HG03558 (cell line): ENCODE measurements at regions not wholly inside any gene's neighbourhood (a gene's known extent, or its start where the extent isn't known, plus 50 kb on each side); places are given as distances from the start of the nearest gene placed in this dataset.
"Not testable (repeated sequence)": the region's sequence is repeated elsewhere in the genome, so short reads cannot be mapped to it uniquely, and the experiment has no call there.

Experiments used
- ATAC-seq: cut with Tn5 transposase; IDR thresholded peaks from one replicate; pipeline ENCODE4 v1.9.1; 2021; ENCODE audit warnings: moderate number of reproducible peaks; ENCODE audit not compliant: unreplicated experiment; ENCODE audit errors: extremely low read depth

DNA sequence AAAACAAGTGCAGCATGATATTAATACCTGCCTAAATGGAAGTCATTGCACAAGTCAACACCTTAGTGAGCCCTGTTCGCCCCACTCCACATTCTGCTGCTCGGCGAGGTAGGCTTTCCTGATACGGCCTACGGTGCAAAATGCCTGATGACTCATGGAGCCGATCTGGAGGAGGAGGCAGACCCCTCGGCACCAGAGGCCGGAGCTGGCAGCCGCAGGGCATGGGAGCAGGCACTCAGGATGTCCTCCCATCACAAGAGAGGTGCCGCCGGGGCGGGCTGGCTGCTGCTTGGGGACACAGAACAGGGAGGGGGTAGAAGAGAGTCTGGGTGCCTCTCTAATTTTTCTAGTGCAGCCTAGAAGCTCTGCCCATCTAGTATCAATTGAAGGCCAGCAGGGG, 418.5 kb upstream of the MGMT start:
- no peak for ATAC-seq

DNA sequence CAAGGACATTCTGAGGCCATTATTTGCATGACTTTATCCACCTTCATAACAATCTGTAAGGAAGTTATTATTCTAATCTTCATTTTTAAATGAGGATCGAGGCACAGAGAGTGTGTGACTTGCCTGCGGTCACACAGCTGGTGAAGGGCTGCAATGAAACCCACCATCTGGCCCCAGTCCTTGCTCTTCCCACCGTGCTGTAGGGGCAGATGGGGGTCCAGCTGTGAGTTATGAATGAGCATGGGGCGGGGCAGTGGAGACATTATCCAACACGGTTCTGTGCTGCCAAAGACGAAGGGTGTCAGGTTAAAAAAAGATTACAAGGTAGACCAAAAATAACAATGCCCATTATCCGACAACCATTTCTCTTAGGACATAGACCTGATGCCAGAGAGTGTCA, 417.5 kb upstream of the MGMT start:
- ATAC-seq = no peak

DNA sequence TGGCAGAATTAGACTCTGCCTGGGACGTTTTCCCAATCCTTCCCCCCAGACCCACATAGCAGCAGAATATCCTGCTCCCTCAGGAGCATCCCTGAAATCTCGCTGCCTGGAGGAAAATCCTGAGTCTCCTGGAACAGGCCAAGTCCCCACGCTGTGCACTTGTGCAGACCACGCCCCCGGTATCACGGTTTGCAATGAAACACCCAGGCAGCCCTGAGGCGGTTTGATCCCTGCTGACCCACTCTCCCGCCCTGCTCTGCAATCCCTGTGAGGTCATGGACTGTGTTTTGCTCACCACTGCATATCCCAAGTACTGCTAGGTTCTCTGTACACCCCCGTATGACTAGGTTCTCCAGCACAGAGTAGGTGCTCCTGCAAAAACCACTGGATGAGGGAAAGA, 411.8 kb upstream of the MGMT start:
- no peak for ATAC-seq

DNA sequence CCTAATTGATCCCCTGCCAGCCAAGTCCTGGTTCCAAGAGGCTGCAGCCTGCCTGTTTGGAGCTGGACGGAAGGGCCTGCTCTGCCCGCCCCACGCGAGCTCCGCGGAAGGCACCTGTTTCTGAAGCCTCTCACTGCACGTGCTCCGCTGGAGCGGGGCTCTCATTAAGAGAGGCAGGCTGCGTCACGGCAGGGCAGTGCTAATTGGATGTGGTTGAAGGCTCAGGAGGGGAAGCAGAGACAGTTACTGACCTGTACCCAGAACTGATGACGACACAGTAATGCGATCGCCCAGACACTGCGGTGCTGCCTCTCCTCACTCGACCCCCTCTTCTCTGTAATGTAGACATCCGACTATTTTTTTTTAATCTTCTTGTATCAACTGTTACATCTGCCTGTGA, 411.1 kb upstream of the MGMT start:
- no peak for ATAC-seq

DNA sequence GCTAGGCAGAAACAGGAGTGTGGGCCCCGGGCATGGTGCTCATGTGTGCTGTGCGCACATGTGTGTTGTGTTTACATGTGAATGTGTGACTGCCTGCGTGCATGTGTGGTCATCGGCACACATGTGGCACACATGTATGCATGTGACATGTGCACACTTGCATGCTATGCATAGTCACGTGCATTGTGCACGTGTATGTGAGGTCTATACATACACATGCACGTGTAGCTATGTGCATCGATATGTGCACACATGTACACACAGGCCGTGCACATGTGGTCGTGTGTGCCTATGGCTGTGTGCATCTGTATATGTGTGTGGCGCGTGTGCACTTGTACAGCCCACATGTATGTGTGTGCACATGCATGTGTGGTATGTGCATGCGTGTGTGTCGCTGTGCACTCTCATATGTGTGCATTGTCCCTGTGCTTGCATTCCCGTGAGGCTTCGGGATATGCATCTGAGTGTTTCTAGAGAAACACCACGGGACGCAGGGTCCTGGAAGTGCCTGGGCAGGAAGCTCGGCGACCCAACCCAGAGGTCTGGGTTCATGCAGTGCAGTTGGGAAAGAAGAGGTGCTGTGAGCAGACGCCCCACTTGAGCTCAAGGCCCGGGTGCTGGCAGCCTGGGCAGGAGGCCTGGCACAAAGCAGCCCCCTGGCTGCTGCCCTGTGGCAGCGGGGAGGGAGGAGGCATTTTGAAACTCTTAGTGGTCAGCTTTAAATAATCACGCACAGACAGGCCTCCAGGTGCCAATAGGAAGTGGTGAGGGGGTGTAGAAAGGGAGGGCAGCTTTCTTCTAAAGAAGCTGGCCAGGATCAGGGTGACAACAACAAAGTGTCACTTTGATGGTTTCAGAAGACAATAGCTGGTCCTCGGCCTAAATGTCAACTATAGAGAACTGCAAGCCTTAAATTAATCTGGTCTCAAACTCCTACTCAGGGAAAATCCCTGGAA, 410.0 kb upstream of the MGMT start:
- no peak for ATAC-seq

DNA sequence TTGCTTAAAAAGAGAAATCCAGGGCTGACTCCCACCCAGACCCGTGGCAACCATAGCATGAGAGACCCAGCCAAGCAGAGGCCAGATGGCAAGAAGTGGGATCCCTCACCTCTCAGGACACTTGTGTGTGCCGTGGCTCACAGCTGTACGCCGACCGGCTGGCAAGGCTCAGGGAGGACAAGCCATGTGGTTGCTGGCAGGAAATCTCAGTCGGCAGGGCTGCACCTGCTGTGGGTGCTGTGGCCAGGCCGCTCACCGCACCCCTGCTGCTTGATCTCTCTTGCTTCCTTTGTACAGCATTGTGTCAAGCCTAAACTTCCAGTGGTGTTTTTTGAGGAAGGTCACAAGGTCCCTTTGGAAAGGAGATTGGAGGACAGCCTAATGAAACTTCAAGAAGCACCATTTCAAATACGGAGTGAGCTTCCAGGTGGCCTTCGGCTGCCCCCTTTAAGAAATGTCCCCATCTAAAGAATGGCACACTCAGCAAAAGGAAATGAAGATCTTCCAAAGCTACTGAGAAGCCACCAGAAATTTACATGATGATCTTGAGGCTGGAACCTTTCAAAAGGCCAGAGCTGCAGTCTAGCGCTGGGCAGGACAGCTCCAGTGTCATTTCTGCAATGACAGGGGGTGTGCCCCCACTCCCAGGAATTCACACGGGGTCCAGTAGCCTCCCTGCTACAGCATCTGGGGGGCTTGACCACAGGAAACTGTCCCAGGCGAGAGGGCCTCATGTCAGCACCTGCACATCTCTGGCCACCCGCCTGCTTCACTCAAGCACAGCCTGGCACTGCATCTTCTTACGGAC, 409.0 kb upstream of the MGMT start:
- ATAC-seq = peak; percentile 69

DNA sequence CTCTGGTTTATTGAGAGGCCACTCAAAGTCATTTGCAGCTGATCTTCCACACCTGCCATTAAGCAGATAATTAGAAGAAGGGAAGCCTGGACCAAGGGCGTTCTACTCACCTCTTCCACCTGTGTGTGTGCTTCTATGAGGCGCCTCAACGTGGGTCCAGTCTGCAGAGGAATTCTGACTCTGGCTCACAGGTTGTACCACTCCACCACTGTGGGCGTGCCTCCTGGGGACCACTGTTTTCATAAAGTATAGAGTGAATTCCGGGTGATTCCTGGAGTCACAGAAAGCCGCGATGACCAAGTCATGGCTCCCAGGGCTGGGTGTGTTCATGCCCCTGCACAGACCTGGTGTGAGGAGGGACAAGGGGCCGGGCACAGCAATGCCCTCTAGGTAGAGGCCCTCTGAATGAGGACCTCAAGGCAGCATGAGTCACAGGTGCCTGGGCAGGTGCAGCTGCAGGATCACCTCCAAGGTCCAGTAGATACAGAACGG, 408.3 kb upstream of the MGMT start:
- ATAC-seq = no peak

DNA sequence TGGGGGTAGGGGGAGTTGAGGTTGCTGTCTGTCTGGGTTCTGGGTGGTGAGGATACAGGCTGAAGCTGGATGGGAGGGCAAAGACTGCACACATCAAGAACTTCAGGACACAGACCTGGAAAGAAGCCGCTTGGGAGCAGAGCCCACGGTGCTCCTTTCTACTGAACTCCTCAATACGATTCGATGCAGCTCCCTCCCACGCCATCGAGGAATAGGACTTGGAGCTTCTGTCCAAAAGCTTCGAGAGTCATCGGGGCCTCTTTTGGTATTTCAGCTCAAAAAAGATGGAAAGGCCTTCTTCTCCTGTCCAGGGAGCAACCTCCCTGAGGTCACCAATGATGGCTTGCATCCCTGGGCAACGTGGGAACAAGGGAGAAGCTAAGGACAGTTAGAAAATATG, 407.1 kb upstream of the MGMT start:
- no peak for ATAC-seq

DNA sequence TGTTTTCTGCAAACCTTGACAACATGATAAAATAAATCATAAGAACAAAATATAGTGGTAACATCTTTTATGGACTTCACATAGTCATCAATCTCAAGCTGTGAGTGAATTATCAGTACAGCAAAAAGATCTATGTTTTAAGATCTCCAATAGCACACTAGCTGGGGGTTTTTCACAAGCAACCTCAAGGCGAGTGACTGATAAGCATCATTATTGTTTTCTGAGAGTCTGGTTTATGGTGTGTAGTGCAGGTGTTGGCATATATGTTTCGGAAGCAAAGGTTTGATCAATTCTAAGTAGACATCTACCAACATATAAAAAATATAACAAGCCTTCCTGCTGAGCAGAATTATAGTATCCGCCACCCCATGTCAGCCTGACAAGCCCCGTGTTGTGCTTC, 403.8 kb upstream of the MGMT start:
- no peak for ATAC-seq

DNA sequence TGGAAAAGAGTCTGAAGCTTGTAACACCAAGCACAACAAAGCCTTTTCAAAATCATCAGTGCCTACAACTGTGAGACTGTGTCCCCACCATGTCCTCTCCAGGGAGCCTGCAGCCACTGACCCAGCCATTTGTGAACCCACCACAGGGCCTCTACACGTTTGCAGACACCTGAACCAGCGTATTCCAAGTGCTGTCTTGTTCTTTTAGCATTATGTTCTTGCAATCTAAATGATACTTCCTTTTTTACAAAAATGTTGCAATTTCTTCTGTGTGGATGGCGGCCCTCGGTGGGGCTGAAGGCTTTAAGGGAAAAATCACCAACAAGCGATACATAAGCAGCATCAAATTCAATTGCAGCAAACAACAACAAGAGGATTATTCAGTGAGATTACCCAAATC, 403.2 kb upstream of the MGMT start:
- no peak for ATAC-seq

DNA sequence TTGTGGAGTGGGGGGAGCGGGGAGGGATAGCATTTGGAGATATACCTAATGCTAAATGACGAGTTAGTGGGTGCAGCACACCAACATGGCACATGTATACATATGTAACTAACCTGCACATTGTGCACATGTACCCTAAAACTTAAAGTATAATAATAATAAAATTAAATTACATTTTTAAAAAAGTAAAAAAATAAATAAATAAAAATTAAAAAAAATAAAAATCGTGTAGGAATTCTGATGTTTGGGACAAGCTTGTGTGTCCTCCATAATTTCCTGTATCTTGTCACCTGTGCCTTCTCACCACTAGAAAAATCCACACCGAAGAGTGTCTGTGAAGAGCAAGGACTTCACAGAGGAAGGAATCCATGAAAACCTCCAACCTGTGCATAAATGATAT, 400.5 kb upstream of the MGMT start:
- not testable (repeated sequence) for ATAC-seq

DNA sequence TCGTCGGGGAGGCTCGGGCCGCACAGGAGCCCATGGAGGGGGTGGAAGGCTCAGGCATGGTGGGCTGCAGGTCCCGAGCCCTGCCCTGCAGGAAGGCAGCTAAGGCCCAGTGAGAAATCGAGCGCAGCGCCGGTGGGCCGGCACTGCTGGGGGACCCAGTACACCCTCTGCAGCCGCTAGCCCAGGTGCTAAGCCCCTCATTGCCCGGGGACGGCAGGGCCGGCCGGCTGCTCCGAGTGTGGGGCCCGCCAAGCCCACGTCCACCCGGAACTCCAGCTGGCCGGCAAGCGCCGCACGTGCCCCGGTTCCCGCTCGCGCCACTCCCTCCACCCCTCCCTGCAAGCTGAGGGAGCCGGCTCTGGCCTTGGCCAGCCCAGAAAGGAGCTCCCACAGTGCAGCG, 395.6 kb upstream of the MGMT start:
- not testable (repeated sequence) for ATAC-seq

DNA sequence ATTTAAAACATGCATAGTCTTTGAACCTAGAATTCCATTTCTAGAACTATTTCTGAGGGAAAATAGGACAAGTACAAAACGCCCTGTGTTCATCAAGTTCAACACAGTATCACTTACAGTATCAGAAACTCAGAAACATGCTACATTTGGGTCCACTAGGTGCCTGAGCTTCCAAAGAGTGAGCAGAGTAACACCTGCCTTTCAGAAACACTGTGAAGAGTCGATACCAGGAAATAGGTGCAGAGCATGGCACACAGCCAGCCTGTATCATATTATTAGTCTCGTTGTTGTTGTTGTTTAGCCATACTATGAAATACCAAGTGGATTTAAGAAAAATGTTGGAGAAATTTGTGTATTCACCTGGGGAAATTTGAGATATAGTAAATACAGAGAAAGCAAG, 392.1 kb upstream of the MGMT start:
- no peak for ATAC-seq

DNA sequence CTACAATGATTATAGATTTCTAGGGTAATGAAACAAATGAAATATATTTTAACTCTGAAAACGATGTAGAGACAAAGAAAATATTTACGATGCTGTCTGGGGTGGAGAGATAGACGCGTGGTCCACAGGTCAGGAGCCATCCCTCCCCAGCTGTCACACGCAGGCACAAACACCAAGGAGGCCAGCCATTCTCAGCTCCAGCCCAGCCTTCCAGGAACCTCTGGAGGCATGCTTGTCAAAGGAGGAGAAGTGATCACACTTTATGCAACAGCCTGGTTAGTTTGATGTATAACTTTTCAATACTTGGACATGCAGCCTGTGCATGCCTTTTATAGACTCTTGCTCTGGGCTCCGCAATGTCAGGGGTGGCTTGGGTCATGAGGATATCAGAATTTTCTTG, 391.5 kb upstream of the MGMT start:
- ATAC-seq = no peak

DNA sequence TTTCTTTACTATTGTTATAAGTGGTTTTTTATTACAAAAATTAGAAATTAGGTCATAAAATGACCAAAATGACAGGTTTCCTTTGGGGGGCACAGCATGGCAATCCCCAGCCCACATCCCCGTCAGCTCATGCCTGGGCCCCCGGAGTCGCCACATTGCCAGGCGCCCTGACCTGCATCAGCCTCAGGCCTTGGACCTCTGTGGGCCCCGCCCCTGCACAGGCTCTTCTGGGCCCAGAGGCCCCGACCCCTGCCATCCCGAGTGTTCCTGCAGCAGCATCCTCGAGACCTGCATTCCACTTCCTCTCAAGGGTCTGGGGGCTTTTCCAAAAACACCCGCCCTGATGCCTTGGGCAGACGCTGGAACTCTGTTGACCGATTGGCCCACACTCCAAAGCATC, 391.1 kb upstream of the MGMT start:
- no peak for ATAC-seq

DNA sequence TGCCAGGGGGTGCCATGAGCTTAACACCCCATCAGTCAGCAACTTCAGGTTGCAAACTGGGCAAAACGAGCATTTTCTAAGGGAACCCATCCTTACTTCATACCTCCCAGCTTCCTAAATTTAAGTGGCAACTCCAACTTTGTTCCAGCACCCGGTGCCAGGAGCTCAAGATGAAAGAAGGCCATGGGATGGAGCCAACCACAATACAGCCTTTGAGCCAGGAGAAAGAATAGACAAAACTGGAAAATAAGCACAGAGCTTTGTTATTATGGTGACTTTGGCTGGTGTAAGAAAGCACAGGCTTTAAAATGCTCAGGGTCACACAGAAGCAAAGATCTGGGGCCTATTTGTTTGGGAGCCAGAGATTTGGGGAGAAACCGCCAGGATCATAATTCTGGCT, 388.7 kb upstream of the MGMT start:
- no peak for ATAC-seq

DNA sequence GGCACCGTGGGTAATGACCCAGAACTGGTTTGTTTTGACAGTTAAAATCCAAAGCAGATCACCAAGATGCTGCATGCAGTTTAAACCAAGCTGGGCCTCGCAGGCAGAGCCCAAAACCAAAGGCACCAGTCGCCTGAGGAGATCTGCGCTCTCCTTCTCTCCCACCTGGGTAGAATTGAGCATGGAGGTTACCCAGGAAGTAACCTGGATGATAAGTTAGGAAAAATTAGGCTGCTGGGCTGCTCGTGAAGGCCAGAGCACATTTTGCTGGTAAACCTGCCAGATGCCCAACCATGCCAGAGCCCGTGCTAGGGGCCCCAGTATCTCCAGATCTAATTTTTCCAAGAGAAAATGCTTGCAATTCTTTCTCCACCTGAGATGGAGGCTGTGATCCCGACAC, 388.3 kb upstream of the MGMT start:
- ATAC-seq = no peak

DNA sequence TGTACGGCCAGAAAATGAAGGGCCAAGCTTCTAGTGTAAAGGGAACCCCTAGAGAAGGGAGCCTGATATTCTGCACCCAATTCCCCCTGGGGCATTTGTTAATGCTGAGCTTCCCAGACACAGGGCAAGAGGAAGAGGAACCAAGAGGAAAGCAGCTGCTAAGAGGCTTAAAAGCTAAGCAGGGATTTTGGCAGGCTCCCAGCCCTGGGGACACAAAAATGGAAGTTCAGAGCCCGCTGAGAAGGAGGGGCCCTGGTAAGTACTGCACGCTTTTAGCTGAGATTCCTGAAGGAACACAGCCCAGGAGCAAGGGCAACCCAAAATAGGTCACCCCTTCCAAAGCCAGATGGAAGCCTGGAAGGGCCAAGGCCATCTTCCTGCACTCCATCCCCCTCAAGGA, 387.3 kb upstream of the MGMT start:
- no peak for ATAC-seq

DNA sequence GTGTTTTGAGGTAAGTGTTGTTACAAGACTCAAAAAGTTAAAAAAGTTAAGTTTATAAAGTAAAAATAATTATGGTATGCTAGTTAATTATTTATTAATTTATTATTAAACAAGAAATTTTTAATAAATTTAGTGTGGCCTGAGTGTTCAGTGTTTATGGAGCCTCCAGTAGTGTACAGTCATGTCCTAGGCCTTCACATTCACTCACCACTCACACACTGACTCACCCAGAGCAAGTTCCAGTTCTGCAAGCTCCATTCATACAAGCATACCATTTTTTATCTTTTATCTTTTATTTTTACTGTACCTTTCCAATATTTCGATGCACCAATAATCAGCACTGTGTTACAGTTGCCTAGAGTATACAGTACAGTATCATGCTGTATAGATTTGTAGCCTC, 381.2 kb upstream of the MGMT start:
- no peak for ATAC-seq

DNA sequence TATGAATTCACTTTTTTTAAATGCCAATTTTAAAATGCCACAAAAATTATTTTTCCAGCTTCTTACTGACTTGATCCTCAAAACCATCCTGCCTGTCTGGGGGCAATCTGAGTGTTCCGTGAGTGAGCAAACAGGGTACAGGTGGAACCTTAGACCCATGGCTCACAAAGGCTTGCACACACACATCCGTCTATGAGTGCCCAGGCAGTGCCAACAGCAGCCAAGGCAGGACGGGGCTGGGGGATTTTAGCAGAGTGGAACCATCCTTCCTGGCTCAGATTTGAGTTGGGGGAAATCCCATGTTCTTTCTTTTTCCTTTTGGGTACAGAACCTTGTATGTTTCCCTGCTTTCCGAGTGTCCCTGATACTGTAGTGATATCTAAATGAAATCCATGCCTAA, 377.7 kb upstream of the MGMT start:
- no peak for ATAC-seq

DNA sequence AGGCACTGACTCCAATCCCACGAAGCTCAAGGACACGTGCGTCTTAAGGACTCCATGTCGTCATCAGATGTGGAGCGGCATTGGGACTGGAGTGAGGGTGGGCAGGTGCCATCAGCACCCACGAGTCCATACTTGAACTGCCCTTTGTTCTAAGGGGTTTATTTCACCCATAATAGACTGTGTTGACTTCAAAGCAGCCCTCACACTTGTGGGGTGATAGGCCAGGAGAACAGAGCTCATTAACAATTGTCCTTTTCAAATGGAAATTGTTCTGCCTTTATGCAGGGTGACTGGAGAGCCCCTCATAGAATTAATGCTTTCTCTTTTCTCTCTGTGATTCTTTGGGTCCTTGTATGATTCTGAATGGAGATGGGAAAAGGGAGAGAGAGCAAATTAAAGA, 376.9 kb upstream of the MGMT start:
- no peak for ATAC-seq
